ENCODE measurements at regions not wholly inside any gene's neighbourhood (a gene's known extent, or its start where the extent isn't known, plus 50 kb on each side); places are given as distances from the start of the nearest gene placed in this dataset.
"Not testable (repeated sequence)": the region's sequence is repeated elsewhere in the genome, so short reads cannot be mapped to it uniquely, and the experiment has no call there.

DNA sequence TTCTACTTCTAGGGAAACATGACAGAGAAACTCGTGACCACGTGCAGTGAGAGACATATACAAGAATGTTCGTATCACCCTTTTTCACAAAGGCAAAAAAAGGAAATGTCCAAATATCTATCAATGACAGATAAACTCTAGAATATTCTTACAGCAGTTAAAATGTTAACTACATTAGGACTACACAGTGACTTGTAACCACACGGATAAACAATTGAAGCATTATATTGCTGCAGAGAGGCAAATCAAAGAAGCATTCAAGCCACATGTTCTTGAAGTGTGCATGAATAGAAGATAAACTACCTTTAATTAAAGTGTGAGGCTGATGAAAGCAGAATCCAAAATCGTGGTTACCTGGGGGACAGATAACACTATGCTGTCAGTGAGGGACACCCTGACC is 935.3 kb upstream of the KLHL29 start:
- no peak for DNase-seq

DNA sequence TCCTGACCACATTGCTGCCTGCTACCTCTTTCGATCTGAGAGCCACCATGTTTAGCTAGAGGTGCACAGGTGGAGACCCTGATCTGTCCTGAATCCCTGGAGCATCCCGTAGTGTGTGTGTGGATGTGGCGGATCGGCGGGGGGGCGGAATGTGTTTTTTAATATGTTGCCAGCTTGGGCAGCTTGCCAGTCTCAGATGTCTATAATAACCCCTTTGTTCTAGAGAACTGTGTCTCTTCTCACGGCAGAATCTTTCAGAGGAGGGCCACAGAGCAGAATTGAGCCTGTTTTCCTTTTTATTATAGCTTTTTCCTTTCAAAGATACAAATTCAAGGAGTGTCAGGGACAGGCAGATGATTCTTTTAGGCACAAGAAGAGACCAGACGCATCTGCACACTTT is 934.1 kb upstream of the KLHL29 start:
- no peak for DNase-seq

DNA sequence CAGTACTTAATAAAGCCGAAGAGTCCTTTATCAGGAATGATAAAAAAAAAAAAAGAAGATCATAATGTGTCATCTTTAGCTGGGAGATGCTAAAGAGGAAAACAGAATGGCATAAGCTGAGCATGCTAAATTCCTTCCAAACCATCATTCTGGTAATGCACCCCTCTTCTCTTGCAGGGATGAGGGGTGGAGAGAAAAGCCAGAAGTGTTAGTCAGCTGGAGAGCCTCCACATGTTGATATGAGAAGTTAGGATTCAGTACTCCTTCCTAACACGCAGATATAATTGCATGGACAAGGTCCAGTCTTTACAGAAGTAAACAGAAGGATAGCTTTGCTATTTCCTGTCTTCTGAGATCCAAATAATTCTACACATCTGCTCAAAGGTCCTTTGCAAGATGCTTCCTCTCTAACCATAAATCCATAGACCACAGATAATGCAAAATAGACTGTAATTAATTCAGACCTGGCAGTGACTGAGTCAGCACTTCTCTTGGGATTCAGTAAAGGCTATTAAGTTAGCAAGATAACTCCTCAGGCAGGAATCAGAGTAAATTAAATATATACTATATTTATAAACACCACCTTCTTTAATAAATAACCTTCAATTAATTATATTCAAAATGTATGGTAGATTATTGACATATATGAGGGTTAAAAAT is 930.0 kb upstream of the KLHL29 start:
- no peak for DNase-seq

GRCh38 chr2:22458440-22458839 is 926.5 kb upstream of the KLHL29 start:
- no peak for DNase-seq

DNA sequence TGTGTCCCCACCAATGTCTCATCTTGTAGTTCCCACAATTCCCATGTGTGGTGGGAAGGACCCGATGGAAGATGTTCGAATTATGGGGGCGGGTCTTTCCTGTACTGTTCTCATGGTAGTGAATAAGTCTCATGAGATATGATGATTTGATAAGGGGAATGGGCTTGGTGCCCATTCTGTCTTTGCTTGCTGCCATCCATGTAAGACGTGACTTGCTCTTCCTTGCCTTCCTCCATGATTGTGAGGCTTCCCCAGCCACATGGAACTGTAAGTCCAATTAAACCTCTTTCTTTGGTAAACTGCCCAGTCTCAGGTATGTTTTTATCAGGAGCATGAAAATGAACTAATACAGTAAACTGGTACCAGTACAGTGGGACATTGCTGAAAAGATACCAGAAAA is 909.9 kb upstream of the KLHL29 start:
- DNase-seq: not testable (repeated sequence)

DNA sequence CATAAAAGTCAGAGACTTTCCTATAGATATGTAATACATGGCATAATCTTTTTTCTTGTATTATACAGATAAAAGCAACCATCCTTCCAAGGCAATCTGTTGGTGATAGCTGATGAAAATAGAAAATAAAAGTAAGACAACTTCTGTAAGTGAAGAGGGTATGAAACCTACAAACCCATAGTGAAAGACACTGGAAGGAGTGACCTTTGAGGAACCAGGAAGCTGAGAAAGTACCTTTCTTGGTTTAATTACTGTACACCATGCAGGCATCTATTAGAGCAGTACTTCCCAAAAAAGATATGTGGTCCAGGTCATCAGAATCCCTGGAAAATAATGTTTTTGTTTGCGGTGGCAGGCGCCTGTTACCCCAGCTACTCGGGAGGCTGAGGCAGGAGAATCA is 906.6 kb upstream of the KLHL29 start:
- DNase-seq: no peak

DNA sequence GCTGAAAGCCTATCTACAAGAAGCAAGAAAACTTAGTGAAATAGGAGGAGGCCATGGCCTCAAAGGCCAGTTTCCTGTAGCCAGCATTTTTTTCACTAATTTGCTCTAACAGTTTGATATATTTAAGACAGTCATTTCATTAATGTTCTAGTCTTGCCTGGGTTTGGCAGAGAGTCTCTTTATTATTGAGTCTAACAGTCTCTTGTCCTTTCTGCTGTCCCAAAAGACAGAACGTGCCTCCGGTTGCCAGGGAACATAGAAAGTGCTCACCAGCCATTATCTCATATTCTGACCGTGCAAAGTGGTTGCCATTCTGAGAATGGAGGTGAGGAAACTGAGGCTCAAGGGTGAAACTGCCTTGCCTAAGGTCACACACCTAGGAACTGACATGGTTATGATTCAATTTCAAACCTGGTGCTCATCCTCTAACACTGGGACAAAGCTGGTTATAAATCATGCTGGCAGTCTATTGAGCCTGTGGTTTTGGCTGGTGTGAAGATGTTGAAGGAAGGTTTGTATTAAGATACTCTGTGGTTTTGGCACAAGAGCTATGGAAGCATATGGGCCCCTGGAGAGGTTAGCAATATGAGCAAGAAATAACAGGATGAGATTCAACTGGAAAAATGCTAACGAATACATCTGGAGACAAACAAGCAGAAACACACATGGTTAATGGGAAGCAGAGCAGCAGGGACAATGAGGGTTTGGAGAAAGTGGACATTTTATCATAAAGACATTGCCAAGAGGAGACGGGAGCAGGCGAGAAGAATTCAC is 903.3 kb upstream of the KLHL29 start:
- no peak for DNase-seq

DNA sequence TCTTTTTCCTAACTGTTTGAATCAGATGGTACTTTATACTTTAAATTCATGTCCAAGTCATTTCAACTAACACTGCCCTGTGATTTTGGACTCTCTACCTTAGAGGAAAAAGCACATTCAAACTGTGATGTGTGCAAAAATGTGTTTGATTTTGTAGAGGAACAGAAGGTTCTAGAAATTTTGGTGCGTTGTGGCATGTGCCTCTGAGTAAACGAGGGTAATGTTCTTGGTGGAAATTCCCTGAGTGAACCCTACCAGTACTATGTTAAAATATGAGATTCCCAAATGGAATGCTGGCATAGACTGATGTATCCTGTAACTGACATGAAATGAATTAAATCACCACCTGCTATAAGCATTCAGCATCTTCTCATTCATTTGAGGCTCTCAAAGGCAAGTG is 901.9 kb upstream of the KLHL29 start:
- no peak for DNase-seq

- DNase-seq: no peak
These were observed 899.5 kb upstream of the KLHL29 start for GRCh38 chr2:22485486-22485885.

- no peak for DNase-seq
These were observed 898.6 kb upstream of the KLHL29 start for GRCh38 chr2:22486343-22486742.

GRCh38 chr2:22487036-22487435 is 897.9 kb upstream of the KLHL29 start:
- DNase-seq: no peak

DNA sequence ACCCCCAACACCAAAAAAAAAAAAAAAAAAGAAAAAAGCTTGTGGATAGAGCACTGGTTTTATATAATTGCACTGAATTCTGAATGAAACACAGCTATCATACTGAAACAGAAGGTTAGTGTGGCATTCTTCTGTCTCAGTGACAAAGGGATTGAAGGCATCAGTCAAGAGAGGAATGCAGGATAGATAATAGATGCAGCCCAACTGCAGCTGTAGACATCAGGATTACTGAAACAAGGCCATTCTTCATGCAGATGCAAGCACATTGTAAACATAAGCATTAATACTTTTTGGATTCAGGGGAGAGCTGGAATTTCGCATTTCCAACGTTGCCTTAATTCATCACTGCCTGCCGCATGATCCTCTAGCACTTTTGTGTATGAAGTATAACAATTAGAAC is 897.4 kb upstream of the KLHL29 start:
- DNase-seq: no peak

DNA sequence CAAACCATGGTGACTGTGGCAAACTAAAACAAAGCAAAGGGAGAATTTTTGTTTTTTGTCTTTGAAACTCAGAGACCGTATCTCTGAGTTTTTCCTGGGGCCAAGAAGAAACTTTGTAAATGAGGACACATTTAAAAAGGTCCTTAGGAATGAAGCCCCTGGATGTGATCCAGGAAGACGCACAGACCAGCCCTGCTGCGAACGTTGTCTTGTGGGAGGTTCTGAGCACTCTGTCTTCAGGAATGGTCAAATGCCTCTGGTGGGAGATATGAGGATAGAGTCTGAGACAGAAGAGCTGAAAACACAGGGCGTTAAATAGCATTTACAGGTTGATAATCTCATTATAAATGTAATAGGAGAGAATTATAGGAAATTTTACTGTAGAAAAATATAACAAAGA is 893.5 kb upstream of the KLHL29 start:
- DNase-seq: no peak

GRCh38 chr2:22494156-22494555 is 890.8 kb upstream of the KLHL29 start:
- DNase-seq: no peak

GRCh38 chr2:22497064-22497463 is 887.9 kb upstream of the KLHL29 start:
- DNase-seq: no peak

DNA sequence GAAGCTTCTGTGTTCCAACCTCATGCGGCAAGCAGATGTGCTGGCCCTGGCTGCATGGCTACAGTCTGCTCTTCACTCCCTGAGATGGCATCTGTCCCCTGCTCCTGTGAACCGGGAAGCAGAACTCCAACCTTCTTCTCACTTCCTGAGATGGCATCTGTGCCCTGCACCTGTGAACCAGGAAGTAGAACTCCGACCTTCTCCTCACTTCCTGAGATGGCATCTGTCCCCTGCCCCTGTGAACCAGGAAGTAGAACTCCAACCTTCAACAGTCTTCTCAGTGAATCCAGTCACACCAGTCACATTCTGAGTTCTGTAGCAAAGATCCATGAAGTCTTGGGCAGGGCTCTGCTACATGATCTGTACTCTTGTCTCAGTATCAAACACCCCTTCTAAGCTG is 887.2 kb upstream of the KLHL29 start:
- no peak for DNase-seq

- no peak for DNase-seq
These were observed 885.7 kb upstream of the KLHL29 start for GRCh38 chr2:22499082-22499839.

DNA sequence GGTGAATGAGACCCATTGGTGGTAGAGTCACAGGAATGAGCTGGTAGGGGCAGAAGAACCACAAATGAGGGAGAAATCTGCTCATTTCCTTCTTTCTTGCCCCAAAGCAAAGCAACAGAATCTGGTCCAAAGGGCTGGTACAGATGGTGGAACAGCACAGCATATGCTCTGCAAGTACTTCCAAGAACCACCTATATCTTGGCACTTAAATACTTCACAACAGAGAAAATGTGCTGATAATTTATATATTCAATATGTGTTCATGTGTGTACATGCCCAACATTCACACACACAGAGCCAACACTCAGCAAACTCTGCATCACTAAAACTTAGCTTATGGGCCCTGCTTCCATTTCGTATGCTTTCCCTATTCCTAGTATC is 884.4 kb upstream of the KLHL29 start:
- DNase-seq: no peak

GRCh38 chr2:22501851-22502250 is 883.1 kb upstream of the KLHL29 start:
- no peak for DNase-seq

DNA sequence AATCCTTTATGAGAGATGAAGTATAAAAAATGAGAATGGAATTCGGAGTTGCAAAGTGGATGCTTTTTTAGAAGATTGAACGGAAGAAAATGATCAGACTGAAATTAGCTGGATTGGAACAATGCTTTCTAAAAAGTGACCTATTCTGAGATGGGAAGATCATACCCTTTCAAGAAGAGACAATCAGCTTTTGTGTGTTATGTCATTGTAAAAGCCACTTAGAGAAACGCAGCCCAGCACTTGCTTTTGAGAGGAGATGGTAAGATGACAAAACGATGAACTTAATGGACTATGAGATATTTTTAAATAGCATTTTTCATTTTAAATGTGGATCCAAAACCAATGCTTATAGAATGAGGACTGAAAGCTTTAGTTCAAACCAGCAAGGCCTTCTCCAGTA is 871.4 kb upstream of the KLHL29 start:
- DNase-seq: no peak

DNA sequence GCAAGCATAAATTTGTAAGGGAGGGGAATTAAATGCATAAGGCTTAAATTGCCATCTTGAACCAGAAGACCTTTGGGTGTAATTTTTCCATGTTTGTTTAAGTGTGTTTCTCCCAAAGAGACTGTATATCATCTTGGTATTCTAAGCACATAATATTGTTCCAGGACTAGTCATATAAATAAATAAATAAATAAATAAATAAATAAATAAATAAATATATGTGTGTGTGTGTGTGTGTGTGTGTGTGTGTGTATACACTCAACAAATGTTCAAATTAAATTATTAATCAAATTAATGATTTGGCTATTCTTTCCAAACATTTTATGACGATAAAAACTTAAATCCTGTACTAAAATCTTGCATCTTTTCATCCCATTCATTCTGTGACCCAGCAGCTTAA is 867.8 kb upstream of the KLHL29 start:
- no peak for DNase-seq

- DNase-seq: no peak
These were observed 866.3 kb upstream of the KLHL29 start for GRCh38 chr2:22518641-22519040.

DNA sequence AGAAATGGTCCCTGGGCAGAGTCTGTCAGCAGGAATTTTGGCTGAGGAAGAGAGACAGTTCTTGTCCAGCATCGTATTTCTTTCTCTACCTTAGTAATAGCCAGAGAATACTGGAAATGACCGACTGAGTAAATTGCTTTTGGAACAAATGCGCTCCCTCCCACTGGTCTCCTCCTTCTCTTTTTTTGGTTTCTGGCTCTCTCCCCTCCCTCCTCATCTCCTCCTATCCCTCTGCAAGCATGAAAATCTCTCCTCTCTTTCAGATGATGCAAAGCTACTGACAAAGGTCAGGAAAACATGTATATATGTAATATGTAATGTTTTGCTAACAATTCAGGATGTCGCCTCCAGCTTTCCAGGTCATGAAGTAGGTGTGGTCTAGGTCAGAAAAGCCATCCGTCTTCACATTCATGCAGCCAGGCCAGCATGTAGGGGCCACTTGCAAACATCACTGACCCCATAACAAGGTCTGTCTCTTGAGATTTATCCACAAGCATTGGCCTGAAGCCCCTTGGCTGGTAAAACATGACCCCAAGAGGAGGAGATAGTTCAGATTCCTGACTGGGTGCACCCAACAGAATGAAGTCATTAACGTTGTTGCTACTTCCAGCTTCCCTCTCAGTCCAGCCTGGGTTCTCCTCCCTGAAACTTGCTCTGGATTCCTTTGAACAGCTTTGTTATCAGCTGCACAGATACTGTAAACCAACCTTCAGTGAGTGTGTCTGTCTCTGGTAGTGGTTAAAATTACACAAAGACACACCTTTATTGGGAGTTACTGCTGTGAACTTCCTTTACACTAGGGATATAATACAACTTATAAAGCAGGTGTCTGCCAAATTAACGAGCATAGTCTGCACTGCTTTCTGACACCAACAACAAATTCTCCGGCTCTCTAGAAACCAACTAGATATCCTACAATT is 864.4 kb upstream of the KLHL29 start:
- DNase-seq: no peak

Data from cerebellar nuclear complex (tissue), 1 donor.